Kidney tubule cell (primary cell): ENCODE measurements at regions not wholly inside any gene's neighbourhood (a gene's known extent, or its start where the extent isn't known, plus 50 kb on each side); places are given as distances from the start of the nearest gene placed in this dataset.
A peak's percentile ranks its signal among the peaks of the same experiment; 100 is the strongest.

Experiments used
- DNase-seq: peaks from one replicate; pipeline ENCODE4 v3.0.0-alpha.2; 2018; ENCODE audit warnings: low spot score

DNA sequence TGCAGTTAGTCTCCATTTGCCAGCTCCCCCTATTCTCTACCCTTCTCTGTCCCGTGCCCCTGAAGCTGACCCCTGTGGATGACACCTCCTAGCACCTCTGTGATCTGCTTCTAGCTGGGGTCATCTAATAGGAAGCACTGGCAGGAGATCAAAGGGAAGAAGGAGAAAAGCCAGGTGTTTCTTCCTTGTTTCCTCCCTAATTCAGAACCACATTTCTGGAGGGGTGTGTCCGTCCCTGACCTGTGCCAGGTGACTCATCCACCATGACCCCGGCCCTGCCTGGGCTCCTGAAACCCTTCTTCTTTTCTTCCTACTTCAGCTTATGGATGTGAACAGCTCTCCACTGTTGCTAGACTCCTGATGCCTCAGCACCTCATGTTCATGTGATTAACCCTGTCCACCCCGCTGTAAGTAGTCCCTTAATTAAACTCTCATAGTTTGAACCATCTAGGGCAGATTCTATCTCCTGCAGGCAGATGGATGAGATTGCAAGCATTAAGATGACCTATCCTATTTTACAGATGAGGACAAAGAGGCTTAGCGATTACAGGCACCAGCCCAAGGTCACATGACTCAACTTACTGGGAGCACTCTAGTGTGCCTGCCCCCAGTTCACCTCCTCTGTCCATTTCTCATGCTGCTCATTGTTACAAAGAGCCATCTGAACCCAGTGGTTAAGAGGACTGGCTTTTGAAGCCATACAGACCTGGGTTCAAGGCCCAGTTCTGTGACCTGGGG is 770.5 kb downstream of the MED13L start:
- DNase-seq = no peak

DNA sequence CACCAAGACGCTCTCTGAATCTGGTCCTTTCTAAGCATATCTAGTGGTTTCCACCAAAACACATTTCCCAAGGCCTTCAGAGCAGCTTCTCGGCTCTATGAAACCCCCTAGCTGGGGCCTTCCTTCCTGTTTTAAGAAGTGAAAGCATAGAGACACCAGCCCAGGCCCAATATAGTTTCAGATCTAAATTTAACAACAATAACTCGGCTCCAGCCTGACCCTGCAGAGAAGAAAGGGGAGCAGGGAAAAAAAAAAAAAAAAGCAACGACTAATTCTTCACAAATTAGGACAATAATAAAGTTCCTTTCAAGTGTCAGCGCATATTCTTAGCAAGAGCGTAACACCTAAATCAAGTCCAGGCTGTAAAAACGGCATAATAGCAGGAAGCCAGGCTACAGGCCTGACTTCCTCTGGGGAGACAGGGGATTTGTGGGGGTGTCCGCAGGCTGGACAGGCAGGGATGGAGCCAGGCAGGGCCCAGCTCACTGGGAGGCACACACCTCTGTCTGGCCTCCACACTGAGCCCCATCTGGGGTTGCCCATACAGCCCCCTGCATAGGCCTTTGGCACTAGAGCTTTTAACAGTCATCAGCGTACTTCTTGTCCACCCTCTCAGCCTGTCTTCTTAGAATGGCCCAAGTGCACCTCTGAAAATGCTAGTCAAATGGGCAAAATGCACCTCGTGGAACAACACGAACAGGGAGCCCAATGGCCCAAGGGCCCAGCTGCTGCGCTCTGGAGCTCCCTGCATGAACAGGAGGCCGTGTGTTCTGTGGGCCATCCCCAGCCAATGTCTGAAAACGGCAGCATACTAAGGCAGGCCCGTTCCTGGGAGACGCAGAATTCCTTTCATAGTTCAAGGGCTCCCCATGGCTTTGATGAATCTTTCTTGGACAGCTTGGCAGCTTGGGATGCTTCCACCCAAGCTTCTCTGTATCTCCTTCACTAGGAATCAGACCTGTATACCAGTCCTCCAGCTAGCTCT is 772.9 kb downstream of the MED13L start:
- DNase-seq = no peak

DNA sequence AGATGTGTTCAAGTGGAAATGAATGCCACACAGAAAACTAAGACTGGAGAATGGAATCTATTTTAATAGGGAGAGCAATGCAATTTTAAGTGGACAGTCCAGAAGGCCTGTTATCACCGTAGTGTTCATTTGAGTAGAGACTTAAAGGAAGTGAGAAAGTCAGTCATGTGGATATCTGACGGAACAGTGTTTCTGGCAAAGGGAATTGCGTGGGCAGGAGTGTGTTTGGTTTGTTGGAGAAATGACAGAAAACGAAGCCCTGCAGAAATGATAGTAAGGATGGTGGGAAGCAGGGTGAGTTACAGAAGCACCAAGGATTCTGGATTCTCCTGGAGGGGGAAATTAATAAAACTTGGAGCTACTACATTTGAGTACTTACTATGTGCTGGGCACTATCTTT is 776.6 kb downstream of the MED13L start:
- DNase-seq = no peak

DNA sequence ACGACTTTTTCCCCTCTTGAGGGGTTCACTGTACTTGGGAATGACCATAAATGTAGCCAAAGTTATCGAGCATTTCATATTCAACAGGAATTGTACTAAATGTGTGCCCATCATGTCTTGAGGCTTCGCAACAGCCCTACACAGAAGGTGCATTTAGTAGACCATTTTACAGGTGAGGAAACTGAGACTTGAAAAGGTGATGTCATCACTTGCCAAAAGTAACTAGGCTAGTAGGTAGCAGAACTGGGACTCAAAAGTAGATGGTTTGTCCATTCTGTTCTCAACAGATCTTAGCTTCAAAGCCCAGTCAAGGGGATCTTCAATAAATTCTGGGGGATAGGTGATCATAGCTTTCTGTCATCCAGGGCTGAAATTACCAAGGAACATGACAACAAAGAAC is 782.2 kb downstream of the MED13L start:
- DNase-seq = no peak

DNA sequence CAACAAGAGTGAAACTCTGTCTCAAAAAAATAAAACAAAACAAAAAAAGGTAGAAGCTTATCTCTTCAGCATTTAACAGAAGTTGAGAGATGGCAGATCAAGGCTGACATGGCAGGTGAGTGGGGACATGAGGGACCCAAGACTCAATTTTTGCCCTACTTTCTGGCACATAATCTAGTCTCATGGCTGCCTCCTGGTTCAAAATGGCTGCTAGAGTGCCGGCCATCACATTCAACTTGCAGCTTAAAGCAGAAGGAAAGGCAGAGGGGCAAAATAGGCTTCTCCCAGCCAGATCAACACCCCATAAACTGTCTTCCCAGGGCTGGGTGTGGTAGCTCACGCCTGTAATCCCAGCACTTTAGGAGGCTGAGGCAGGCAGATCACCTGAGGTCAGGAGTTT is 784.9 kb downstream of the MED13L start:
- DNase-seq = no peak

DNA sequence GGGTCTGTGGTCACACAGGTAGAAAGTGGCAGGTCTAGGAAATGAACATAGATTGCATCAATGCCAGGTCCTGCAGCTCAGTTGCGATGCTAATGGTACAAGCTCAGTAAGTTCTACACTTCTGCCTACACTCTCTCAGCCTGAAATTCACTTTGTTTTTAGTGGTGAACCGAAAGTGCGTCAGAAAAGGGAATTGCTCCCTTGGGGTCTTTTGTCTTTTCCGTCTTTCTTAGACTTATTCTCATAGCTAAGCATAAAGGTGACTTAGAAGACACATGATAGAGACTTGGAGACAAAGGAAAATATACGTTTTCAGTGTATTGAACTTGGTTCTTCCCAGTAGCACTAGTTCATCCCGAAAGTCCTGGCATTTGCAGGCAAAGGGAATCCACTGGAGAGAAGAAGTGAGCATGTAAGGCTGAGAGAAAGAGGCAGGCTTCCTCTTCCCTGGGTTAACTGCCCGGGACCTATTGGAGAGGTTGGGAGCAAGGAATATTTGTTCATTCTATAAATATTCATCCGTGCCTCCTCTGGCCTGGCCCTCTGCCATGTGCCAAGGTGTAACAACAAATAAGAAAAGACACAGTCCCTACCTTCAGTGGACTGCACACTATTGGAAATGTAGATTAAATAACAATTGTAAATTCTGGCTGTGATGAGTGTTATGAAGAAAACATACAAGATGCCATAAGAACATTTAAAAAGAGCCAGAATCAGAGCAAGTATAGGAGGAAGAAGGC is 785.8 kb downstream of the MED13L start:
- DNase-seq = no peak

DNA sequence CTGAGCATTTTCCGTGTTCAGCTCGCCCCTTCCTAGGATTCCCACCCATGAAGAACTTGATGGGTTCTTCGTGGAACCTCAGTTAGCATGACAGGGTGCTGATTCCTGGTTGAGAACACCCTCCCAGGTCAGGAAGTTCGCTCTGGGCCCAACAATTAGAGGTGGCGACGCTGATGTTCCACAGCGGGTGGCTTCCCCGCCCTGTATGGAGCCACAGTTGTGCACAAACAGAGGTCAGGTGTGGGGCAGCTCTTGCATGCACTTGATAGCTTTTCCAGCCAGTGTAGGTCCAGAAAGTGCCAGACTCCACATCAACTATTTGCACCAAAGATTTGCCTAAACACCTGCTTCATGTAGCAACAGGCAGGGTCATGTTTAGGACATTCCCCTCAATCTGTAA is 788.2 kb downstream of the MED13L start:
- no peak for DNase-seq

DNA sequence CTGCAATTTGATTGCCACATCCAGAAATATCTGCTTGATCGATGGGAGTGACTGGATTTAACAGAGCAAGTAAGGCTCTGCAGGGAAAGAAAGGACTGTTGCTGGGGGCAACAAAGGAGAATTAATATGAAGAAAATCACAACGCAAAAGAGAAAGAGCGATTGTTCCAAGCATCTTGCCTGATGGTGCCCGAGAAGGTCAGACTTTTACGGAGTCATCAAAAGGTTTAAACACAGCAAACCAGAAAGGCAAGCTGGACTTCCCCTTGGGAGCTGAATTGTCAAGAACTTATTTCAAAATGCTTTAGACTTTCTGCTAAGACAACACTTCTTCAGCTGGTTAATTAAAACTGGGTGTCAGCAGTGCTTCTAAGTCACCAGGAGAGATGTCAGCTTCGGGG is 791.5 kb downstream of the MED13L start:
- DNase-seq = no peak

DNA sequence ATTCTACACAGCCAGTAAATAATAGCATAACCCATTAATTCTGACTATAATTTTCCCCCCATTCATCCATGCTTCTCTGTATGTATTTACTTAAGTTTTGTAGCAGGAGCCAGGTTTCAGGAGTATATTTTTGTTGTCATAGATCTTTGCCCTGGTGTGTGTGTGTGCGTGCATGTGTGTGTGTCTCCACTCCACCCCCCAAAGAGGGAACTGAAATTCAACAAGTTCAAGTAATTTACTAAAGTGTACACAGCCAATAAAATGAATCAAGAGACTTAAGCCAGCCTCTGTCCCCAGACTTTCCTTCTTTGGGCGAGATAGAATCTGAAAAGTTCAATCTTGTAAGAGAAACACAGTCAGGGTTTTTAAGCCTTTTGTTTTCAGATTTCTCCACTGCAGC is 792.0 kb downstream of the MED13L start:
- no peak for DNase-seq

DNA sequence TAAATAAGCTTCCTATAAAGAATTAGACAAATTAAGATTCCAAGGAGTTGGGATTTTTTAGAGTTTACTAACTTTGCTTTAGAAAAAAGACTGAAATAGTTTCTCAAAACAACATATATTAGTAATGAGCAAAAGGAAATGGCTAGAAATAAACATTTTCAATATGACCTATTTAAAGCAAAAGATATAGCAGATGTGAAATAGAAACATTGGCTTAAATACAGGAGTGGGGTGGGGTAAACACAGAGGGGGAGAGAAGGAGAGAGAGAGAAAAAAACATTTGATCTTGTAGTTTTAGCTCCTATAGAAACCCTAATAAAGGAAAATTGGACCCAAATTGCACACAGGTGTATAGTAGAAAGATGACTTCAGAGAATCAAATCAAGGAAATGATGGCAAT is 794.5 kb downstream of the MED13L start:
- no peak for DNase-seq

DNA sequence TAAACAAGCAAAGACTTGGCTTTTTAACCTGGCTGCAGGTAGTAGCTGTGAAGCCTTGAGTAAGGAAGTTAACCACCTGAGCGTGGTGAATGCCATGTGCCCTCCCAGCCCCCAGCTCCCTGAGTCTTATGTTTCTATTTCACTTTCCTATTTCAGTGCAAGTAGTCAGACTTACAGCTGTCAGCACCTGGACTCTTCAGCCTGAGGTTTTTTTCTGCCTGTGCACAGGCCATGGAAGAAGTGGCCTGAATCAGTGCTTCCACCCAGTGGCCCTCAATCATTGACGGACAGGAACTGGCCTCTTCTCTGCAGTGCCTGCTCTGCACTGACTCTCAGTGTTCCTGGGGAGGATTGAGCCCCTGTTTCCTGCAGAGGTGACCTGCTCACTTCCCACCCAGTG is 796.4 kb downstream of the MED13L start:
- no peak for DNase-seq

DNA sequence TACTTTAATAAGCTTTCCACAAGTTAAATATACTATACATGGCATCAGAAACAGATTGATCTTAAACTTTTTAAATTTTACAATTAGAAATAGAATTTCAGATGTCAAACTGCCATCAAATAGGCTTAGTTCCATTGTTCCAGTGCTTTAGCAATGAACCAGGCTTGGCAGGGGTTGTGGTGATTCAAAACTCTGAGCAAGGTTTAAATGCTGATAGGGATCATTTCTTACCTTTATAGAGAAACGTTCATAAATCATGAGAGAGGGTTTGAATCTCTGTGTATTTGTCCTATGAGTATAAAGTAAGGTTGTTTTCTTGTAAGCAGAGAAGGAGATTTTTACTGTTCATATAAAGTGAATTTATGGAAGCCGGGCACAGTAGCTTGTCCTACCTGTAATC is 794.5 kb upstream of the TBX3 start:
- DNase-seq = no peak

DNA sequence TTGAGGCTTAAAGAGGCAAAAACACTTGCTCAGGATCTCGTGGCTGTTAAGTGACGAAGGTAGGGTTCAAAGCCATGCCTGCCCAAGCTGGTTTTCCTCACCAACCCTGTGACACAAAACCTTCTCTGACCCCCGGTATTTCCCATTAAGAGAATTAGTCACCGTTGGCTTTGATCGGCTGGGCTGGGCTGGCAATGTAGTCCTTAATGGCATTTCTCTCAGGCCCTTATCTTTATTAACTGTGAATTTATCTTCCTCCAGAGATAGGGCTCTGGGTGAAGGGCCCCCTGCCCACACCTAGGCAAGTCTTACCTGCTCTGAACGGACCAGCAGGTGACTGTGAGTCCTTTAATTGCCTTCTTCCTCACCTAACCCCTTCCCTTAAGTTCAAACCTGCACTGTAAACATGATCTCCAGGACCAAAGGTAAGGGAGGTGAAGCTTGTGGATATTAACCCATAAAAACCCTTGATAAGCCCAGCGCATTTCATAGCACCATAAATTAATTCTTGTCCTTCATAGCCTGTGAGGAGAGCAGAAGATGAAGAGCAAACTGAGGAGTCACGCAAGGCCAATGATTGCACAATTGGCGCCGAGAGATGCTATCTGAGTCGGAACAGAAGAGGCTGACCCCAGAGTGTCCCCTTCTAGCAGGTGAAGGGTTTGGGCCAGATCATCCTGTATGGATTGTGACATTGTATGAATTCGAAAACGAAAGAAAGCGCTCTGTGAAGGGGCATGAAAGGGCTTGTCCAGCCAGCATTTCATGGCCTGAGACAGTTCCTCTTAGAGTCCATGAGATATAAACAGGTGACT is 790.8 kb upstream of the TBX3 start:
- no peak for DNase-seq

DNA sequence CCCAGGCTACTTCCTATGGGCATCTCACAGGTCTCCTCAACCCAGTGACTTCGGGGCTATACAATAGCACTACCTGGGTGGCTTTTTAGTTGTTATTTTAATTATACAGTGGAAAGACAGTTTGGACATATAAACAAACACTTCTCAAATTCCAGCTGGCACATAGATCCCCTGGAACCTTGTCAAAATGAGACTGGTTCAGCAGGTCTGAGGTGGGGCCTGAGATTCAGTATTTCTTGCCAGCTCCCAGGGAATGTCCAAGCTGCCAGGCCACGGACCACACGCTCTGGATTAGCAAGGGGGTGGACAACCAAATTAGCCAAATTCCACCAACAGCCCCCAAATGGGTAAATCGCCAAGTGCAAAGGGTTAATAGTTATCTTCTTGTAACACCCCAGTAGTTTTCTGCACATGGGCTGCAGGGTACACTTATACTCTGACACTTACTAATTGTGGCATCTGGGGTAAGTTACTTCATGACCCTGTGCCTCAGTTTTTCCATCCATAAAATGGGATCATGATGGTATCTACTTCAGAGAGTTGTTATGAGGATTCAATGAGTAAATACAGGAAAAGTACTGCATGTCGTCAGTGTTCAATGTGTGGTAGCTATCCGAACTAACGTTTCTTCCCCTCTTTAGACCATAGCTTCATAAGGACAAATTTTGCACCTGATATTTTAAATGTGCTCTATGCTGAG is 789.4 kb upstream of the TBX3 start:
- no peak for DNase-seq

DNA sequence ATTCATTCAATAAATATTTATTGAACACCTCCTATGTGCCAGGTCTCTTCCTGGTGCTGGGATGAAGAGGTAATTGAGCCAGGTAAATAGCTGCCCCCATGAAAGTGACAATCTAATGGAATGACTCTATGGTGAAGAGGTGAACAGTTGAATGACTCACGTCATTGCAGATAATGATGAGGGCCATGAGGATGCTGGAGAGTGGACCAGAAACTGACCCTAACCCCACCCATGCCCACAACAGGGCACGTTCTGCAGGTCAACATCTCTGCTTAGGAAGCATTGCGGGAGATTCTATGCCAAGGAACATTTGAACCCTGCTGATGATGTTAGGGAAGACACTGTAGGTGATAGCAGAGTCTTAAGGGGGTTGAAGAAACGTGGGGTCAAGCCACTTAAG is 788.9 kb upstream of the TBX3 start:
- DNase-seq = no peak

DNA sequence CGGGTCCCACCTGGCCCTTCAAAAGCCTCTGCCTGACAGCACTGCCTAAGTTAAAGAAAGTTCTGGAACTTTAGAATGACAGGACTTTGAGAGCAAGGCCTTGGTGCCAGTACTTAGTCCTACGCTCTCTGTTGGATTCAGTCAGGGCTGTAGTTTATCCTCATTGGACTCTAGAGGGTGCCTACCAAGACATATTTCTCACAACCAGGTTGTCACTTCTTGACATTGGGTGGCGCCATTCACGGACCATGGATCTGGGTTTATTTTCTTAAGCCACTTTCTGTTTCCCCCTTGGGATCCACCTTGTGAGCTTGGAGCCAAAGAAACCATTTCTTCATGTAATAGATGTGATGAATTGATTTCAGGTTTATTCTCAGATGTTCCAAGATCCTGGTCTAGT is 787.0 kb upstream of the TBX3 start:
- no peak for DNase-seq

DNA sequence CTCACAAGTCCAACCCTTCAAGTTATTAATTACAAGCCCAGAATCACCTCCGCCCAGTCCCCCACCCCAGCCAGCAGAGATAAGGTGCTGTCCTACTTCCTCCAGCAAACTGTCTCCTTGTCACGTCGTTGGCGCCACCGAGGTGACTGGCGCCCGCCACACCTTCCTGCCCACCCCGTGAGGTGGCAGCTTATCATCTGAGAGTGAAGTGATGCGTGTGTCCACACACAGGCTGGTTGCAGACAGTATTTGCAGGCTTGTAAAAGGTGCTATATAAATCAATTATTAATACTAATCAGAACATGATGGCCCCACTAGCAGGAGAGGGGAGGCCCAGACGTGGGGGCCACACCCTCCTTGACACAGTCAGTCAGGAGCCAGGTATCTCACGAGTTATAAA is 786.6 kb upstream of the TBX3 start:
- no peak for DNase-seq

DNA sequence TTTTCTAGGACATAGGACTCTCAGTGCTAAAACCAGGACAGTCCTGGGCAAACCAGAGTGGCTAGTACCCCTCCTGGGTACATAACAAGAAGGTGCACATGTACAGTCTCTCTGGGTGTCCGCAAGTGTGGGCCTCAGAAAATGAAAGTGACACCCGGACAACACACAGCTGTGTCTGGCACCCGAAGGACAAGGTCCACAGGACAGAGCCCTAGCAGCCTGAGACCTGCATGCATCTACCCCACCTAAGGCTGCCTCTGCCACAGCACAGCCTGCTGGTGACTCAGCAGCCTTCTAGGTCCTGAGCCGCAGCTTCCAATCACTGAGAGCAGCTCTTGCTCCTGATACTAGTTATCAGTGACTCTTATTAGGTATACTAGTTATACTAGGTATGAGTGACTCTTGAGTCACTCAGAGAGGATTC is 784.1 kb upstream of the TBX3 start:
- peak; percentile 43 for DNase-seq

DNA sequence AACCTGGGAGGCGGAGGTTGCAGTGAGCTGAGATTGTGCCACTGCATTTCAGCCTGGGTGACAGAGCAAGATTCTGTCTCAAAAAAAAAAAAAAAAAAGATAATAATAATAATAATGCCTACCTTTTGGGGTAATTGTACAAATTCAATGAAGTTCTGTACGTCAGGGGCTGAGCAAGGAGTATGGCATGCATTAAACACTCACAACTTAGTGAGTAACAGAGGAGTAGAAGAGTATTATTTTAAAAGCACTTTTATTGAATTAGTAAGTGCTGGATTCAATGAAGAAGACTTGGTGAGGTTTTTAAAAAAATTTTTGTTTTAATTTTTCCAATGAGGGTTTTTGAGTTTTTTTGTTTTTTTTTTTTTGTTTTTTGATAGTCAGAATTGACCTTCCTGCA is 783.6 kb upstream of the TBX3 start:
- no peak for DNase-seq

DNA sequence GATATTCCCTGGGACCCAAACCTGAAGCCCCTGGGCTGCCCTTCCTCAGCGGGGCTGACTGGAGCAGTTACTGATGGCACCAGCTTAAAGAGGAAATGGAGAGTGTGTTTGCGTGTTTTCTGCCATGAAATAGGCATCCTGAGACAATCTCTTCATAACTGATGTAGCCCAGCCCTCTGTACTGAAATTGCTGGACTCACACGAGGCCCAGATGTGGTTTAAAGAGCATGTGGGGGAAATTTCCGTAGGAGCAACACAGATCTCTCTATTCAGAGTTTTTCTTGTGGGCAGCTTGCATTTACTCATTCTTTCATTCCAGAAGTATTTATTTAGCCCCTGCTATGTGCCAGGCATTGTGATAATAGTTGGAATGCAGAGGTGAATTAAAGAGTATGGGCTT is 782.1 kb upstream of the TBX3 start:
- no peak for DNase-seq

DNA sequence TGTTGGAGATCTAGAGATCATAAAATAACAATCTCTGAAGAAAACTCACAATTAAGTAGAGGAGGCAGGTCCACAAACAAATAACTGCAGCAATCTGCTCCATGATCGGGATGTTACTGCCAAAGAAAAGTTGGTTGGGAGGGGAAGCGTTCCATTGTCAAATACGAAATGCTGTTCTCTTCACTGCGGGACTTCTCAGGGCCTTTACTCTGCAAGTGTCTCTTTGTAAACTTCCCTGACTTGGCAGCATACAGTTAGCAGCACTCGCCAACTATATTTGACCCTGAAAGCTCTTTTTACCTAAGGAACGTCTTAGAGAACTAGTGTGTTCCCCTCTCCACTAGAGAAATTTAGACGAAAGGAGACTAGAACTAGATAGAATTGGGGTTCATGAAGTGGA is 780.7 kb upstream of the TBX3 start:
- no peak for DNase-seq
